RWPE1 (cell line): ENCODE measurements at regions not wholly inside any gene's neighbourhood (a gene's known extent, or its start where the extent isn't known, plus 50 kb on each side); places are given as distances from the start of the nearest gene placed in this dataset.

Experiments used
- CTCF ChIA-PET: fragments of 350-600 bp; sonication (Branson Sonifier 250); formaldehyde crosslinking; extraction: SDS; loops from one replicate; lab custom pipeline; 2021; lab: Yijun Ruan, JAX
- POLR2A ChIA-PET: fragments of 400-600 bp; formaldehyde crosslinking; extraction: SDS; loops from one replicate; lab custom pipeline; 2020; ENCODE audit warnings: antibody characterized with exemption; ENCODE audit not compliant: low non-redundant PET; lab: Yijun Ruan, JAX
- DNase-seq: peaks from one replicate; pipeline ENCODE4 v3.0.0; 2012; ENCODE audit warnings: low spot score
- H3K27ac ChIP-seq: fragments of 450-650 bp; 2 replicates; pipeline ENCODE4 v1.5.1; 2017
- CTCF ChIP-seq: fragments of 450-650 bp; conservative IDR thresholded peaks from 2 replicates; pipeline ENCODE4 v1.5.1; 2017; ENCODE audit warnings: low read depth, mild to moderate bottlenecking

GRCh38 chr13:37418490-37418889 is 180.1 kb downstream of the POSTN start:
- POLR2A ChIA-PET = no interaction called here

GRCh38 chr13:37417060-37417441 is 181.5 kb downstream of the POSTN start:
- POLR2A ChIA-PET = no interaction called here
- no peak for DNase-seq
- CTCF ChIA-PET = no interaction called here
- no peak overlapping the region for H3K27ac ChIP-seq
- TF ChIP-seq CTCF = no peak

More at GRCh38 chr13:37418490-37418889, 180.1 kb downstream of the POSTN start:
- H3K27ac ChIP-seq = no peak overlapping the region
- TF ChIP-seq CTCF = no peak
- CTCF ChIA-PET = no interaction called here
- no peak for DNase-seq

- no peak for TF ChIP-seq CTCF
- ChIA-PET CTCF (no interaction called here), POLR2A (no interaction called here)
- H3K27ac ChIP-seq = no peak overlapping the region
- no peak for DNase-seq
Observed at GRCh38 chr13:37416291-37417059, 182.1 kb downstream of the POSTN start.

- DNase-seq = no peak
- ChIA-PET CTCF (no interaction called here), POLR2A (no interaction called here)
- no peak for TF ChIP-seq CTCF
- H3K27ac ChIP-seq = no peak overlapping the region
Observed at GRCh38 chr13:37413161-37413560, 185.4 kb downstream of the POSTN start.

- H3K27ac ChIP-seq = no peak overlapping the region
- TF ChIP-seq CTCF = no peak
- POLR2A ChIA-PET = no interaction called here
- DNase-seq = no peak
- CTCF ChIA-PET = no interaction called here
Observed at GRCh38 chr13:37412241-37412921, 186.2 kb downstream of the POSTN start.

GRCh38 chr13:37410316-37410715 is 188.3 kb downstream of the POSTN start:
- DNase-seq = no peak
- ChIA-PET POLR2A (no interaction called here), CTCF (interaction anchor here (0.6 kb wide), 1 partner anchor 157 kb away, joined by 3 read pairs; no protein-coding TSS in a partner anchor)
- TF ChIP-seq CTCF = no peak
- H3K27ac ChIP-seq = no peak overlapping the region
